A673 (cell line): ENCODE measurements at regions not wholly inside any gene's neighbourhood (a gene's known extent, or its start where the extent isn't known, plus 50 kb on each side); places are given as distances from the start of the nearest gene placed in this dataset.

Source experiments
- BruUV-seq: library from RNA; stranded (reverse); fragments of 400-500 nt; replicated peaks from 2 replicates; lab custom pipeline; 2021; lab: Mats Ljungman, UMichigan
- CTCF ChIA-PET: fragments of 300-600 bp; sonication (Branson Sonifier 250); formaldehyde crosslinking; loops from one replicate; lab custom pipeline; 2022; ENCODE audit warnings: antibody characterized with exemption; lab: Charles Lee
- POLR2A ChIA-PET: fragments of 300-600 bp; sonication (Branson Sonifier 250); formaldehyde crosslinking; loops from one replicate; lab custom pipeline; 2022; ENCODE audit warnings: antibody characterized with exemption; ENCODE audit not compliant: low non-redundant PET; lab: Charles Lee
- DNase-seq: peaks from one replicate; pipeline ENCODE4 v3.0.0-alpha.2; 2015; ENCODE audit warnings: low spot score
- H3K27ac ChIP-seq: fragments of 200-600 bp; sonication (generic); 2 replicates; pipeline ENCODE4 v1.5.1; 2016; ENCODE audit warnings: mixed run types, low read depth, mild to moderate bottlenecking, mixed read lengths, antibody characterized with exemption, low read length; ENCODE audit not compliant: poor library complexity, severe bottlenecking
- H3K27me3 ChIP-seq: fragments of 200-600 bp; sonication (generic); replicated peaks from 2 replicates; pipeline ENCODE4 v1.6.1; 2017; ENCODE audit warnings: mixed run types, low read depth, mild to moderate bottlenecking, mixed read lengths, antibody characterized with exemption, low read length; ENCODE audit not compliant: insufficient read depth, poor library complexity
- H3K36me3 ChIP-seq: fragments of 200-600 bp; sonication (generic); 2 replicates; pipeline ENCODE4 v1.6.1; 2016; ENCODE audit warnings: mixed run types, mild to moderate bottlenecking, mixed read lengths, antibody characterized with exemption, low read length; ENCODE audit not compliant: insufficient read depth, poor library complexity, severe bottlenecking
- H3K4me1 ChIP-seq: fragments of 200-600 bp; sonication (generic); 2 replicates; pipeline ENCODE4 v1.6.1; 2017; ENCODE audit warnings: mixed run types, mild to moderate bottlenecking, mixed read lengths, antibody characterized with exemption, low read length; ENCODE audit not compliant: insufficient read depth, poor library complexity, severe bottlenecking
- H3K4me3 ChIP-seq: fragments of 200-600 bp; sonication (generic); 2 replicates; pipeline ENCODE4 v1.5.1; 2016; ENCODE audit warnings: low read depth, mixed run types, mild to moderate bottlenecking, mixed read lengths, low read length; ENCODE audit not compliant: poor library complexity, severe bottlenecking
- H3K9me3 ChIP-seq: fragments of 200-600 bp; sonication (generic); 2 replicates; pipeline ENCODE4 v1.6.1; 2016; ENCODE audit warnings: mixed run types, low read depth, mild to moderate bottlenecking, mixed read lengths, antibody characterized with exemption, low read length; ENCODE audit not compliant: poor library complexity, severe bottlenecking
- EZH2 ChIP-seq: fragments of 200-600 bp; sonication (generic); IDR thresholded peaks from 2 replicates; pipeline ENCODE4 v1.6.1; 2017; ENCODE audit warnings: borderline replicate concordance, low read depth, mild to moderate bottlenecking, mixed read lengths, antibody characterized with exemption, low read length; ENCODE audit not compliant: poor library complexity, severe bottlenecking
- intact Hi-C: fragments of 100-400 bp; cut with micrococcal nuclease; formaldehyde crosslinking; loops from one replicate; pipeline ENCODE4 v1.10.0; 2022; ENCODE audit not compliant: unreplicated experiment
- TF ChIP-seq, protein P1 (sequence below): fragments of 300-800, 200-600 bp; sonication (generic); conservative IDR thresholded peaks from 2 replicates; pipeline ENCODE4 v1.5.1; 2017; ENCODE audit warnings: low read depth, mild to moderate bottlenecking, antibody characterized with exemption, low read length, moderate library complexity, mixed read lengths

DNA sequence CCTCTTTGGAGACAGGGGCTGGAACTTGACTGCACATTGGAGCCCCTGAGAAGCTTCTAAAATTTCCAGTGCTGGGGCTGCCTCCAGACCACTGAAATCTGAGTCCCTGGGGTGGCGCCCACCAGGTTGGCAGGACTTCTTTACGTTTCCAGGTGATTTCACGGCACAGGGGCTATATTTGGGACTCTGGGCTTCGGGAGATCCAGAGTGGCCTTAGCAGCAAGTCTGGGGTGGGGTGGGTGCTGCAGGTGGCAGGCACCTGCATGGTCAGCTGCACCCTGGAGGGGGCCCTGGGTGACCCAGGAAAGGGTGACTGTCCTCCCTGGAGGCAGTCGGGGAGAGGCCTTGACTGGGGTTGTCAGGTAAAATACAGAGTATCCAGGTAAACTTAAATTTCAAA, 135.5 kb upstream of the PHACTR3 start:
- POLR2A ChIA-PET, result no interaction called here
- Histone ChIP-seq H3K4me1 (no peaks in the 10 kb centered on the region), H3K27me3 (no peaks in the 10 kb centered on the region), H3K9me3 (no peaks in the 10 kb centered on the region), H3K36me3 (no peaks in the 10 kb centered on the region), H3K4me3 (no peak overlapping the region), H3K27ac (no peak overlapping the region)
- CTCF ChIA-PET, result no interaction called here
- no peak for DNase-seq
- intact Hi-C loops, result no loop called here
- TF ChIP-seq EZH2, result no peak
- TF ChIP-seq, protein P1, sequence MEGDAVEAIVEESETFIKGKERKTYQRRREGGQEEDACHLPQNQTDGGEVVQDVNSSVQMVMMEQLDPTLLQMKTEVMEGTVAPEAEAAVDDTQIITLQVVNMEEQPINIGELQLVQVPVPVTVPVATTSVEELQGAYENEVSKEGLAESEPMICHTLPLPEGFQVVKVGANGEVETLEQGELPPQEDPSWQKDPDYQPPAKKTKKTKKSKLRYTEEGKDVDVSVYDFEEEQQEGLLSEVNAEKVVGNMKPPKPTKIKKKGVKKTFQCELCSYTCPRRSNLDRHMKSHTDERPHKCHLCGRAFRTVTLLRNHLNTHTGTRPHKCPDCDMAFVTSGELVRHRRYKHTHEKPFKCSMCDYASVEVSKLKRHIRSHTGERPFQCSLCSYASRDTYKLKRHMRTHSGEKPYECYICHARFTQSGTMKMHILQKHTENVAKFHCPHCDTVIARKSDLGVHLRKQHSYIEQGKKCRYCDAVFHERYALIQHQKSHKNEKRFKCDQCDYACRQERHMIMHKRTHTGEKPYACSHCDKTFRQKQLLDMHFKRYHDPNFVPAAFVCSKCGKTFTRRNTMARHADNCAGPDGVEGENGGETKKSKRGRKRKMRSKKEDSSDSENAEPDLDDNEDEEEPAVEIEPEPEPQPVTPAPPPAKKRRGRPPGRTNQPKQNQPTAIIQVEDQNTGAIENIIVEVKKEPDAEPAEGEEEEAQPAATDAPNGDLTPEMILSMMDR, result no peak
- BruUV-seq, result no TSS peak

DNA sequence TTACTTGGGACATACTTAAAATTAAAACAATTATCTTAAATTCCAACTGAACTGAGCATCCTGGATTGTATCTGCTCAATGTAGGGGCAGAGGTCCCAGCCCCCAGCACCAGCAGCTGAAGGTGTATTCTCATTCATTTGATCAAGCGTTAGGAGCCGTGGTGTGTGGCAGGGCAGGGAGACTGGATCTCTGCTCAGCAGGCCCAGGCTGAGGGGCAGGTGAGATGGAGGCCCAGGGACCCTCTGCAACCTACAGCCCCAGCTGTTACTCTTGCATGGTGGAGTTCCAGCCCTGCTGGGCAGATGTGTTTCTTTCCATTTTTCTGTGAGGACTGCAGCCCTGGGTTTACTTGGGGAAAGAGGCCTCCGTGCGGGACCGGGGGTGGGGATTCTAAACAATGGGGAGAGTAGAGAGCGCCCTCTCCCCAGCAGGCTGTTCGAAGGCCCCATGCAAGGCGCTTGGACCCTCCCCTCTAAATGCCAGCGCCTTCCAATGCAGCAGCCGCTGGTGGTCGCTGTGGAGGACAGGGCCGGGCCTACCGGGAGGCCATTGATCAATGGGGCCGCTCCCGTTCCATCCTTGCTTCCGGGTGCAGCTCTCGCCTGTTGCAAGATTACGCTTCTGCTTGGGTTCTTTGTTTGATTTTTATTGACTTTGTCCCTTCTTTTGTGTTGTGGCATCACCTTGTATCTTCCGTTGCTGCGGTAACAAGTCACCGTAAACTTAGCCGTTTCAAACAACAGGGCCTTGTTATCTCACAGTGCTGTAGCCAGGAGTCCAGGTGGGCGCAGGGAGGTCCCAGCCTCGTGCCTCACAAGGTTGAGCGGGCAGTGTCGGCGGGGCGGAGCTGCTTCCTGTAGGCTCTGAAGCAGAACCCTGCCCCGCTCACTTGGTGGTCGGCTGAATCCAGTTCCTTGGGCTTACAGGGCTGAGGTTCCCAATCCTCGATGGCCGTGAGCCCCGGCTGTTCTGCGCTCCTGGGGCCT, 134.8 kb upstream of the PHACTR3 start:
- no peak overlapping the region for H3K27ac ChIP-seq
- BruUV-seq, result no TSS peak

DNA sequence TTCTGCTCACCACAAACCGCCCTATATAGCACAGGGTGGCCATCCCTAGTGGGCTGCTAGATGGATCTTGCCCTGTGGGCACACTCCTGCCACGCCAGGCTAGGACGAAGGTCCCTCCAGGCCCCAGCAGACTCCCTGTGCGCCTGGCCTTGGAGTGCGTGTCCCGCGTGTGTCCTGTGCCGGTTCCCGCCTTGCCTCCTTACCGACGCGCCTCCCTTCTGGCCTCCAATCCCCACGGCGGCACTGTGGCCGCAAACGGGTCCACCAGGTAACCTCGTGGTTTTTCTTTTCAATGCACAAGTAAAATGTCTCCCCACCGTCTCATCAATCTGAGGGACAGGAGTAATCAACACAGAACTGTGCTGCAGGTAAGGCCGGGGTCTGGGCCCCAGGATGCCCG, 133.8 kb upstream of the PHACTR3 start:
- TF ChIP-seq EZH2, result no peak
- TF ChIP-seq, protein P1, result no peak
- BruUV-seq, result no TSS peak
- Histone ChIP-seq H3K4me1 (no peaks in the 10 kb centered on the region), H3K27me3 (no peaks in the 10 kb centered on the region), H3K9me3 (no peaks in the 10 kb centered on the region), H3K4me3 (no peak overlapping the region), H3K27ac (no peak overlapping the region), H3K36me3 (no peaks in the 10 kb centered on the region)
- intact Hi-C loops, result no loop called here
- ChIA-PET POLR2A (no interaction called here), CTCF (no interaction called here)
- no peak for DNase-seq

More for the DNA sequence above, 134.8 kb upstream of the PHACTR3 start:
- Histone ChIP-seq H3K27me3 (no peaks in the 10 kb centered on the region), H3K9me3 (no peaks in the 10 kb centered on the region), H3K36me3 (no peaks in the 10 kb centered on the region), H3K4me1 (no peaks in the 10 kb centered on the region), H3K4me3 (no peak overlapping the region)
- ChIA-PET CTCF (no interaction called here), POLR2A (no interaction called here)
- TF ChIP-seq, protein P1, result no peak
- no peak for TF ChIP-seq EZH2
- intact Hi-C loops, result no loop called here
- DNase-seq, result no peak
